PFSK-1 (cell line): ENCODE measurements at regions not wholly inside any gene's neighbourhood (a gene's known extent, or its start where the extent isn't known, plus 50 kb on each side); places are given as distances from the start of the nearest gene placed in this dataset.

ENCODE experiments used
- FOXP2 ChIP-seq: optimal IDR thresholded peaks from 2 replicates; pipeline ENCODE3; 2011; ENCODE audit warnings: borderline replicate concordance, control low read depth, inconsistent platforms; ENCODE audit not compliant: insufficient read depth; ENCODE audit errors: extremely low read length, extremely low read depth
- POLR2AphosphoS5 ChIP-seq: IDR thresholded peaks from 2 replicates; pipeline ENCODE4 v1.6.1; 2012; ENCODE audit warnings: low read depth, mild to moderate bottlenecking, control low read depth, low read length, moderate library complexity
- SIN3A ChIP-seq: IDR thresholded peaks from 2 replicates; pipeline ENCODE4 v1.6.1; 2012; ENCODE audit warnings: mild to moderate bottlenecking, low read length, moderate library complexity, borderline replicate concordance; ENCODE audit not compliant: insufficient read depth
- TAF1 ChIP-seq: IDR thresholded peaks from 2 replicates; pipeline ENCODE4 v1.6.1; 2012; ENCODE audit warnings: low read length, control low read depth, borderline replicate concordance; ENCODE audit not compliant: insufficient read depth
- TF ChIP-seq, protein P1 (sequence below), 2 experiments: IDR thresholded peaks; 2 replicates each; pipeline versions ENCODE4 v1.6.1 to v1.8.0; 2011 to 2012; ENCODE audit warnings: low read depth in 2 of 2, low read length in 2 of 2, control low read depth in 1 of 2, inconsistent platforms in 1 of 2, mild to moderate bottlenecking in 1 of 2, moderate library complexity in 1 of 2; ENCODE audit not compliant: insufficient read depth in 1 of 2

- TF ChIP-seq POLR2AphosphoS5 (no peak), SIN3A (no peak)
These were observed 524.8 kb upstream of the GJE1 start for GRCh38 chr6:141607956-141608355.

GRCh38 chr6:141598487-141598886 is 534.2 kb upstream of the GJE1 start:
- no peak for TF ChIP-seq SIN3A
- TF ChIP-seq FOXP2, result no peak
- TF ChIP-seq TAF1, result no peak
- TF ChIP-seq, protein P1, sequence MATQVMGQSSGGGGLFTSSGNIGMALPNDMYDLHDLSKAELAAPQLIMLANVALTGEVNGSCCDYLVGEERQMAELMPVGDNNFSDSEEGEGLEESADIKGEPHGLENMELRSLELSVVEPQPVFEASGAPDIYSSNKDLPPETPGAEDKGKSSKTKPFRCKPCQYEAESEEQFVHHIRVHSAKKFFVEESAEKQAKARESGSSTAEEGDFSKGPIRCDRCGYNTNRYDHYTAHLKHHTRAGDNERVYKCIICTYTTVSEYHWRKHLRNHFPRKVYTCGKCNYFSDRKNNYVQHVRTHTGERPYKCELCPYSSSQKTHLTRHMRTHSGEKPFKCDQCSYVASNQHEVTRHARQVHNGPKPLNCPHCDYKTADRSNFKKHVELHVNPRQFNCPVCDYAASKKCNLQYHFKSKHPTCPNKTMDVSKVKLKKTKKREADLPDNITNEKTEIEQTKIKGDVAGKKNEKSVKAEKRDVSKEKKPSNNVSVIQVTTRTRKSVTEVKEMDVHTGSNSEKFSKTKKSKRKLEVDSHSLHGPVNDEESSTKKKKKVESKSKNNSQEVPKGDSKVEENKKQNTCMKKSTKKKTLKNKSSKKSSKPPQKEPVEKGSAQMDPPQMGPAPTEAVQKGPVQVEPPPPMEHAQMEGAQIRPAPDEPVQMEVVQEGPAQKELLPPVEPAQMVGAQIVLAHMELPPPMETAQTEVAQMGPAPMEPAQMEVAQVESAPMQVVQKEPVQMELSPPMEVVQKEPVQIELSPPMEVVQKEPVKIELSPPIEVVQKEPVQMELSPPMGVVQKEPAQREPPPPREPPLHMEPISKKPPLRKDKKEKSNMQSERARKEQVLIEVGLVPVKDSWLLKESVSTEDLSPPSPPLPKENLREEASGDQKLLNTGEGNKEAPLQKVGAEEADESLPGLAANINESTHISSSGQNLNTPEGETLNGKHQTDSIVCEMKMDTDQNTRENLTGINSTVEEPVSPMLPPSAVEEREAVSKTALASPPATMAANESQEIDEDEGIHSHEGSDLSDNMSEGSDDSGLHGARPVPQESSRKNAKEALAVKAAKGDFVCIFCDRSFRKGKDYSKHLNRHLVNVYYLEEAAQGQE (IDR thresholded peaks at IDR 0.05; ENCODE audit: insufficient read depth in 1 of 2, low read depth in 2 of 2, low read length in 2 of 2), result no peak
- TF ChIP-seq POLR2AphosphoS5, result no peak

GRCh38 chr6:141594874-141595273 is 537.9 kb upstream of the GJE1 start:
- TF ChIP-seq, protein P1 (IDR thresholded peaks at IDR 0.05; ENCODE audit: insufficient read depth in 1 of 2, low read depth in 2 of 2, low read length in 2 of 2), result no peak
- no peak for TF ChIP-seq SIN3A
- no peak for TF ChIP-seq FOXP2
- no peak for TF ChIP-seq POLR2AphosphoS5
- no peak for TF ChIP-seq TAF1

GRCh38 chr6:141593311-141593710 is 539.4 kb upstream of the GJE1 start:
- TF ChIP-seq FOXP2, result no peak
- TF ChIP-seq SIN3A, result no peak
- TF ChIP-seq TAF1, result no peak
- TF ChIP-seq, protein P1 (IDR thresholded peaks at IDR 0.05; ENCODE audit: insufficient read depth in 1 of 2, low read depth in 2 of 2, low read length in 2 of 2), result no peak
- TF ChIP-seq POLR2AphosphoS5, result no peak

- TF ChIP-seq POLR2AphosphoS5, result no peak
- no peak for TF ChIP-seq SIN3A
- no peak for TF ChIP-seq FOXP2
- TF ChIP-seq, protein P1 (IDR thresholded peaks at IDR 0.05; ENCODE audit: insufficient read depth in 1 of 2, low read depth in 2 of 2, low read length in 2 of 2), result no peak
- TF ChIP-seq TAF1, result no peak
These were observed 545.1 kb upstream of the GJE1 start for GRCh38 chr6:141587482-141588266.
